Fibroblast of lung (primary cell): ENCODE measurements at regions not wholly inside any gene's neighbourhood (a gene's known extent, or its start where the extent isn't known, plus 50 kb on each side); places are given as distances from the start of the nearest gene placed in this dataset.

Source experiments
- CTCF ChIP-seq, 2 donors: IDR thresholded peaks in 1 of 2; conservative IDR thresholded peaks in 1 of 2; 1 replicate in 1 of 2; 2 replicates in 1 of 2; pipeline ENCODE4 v1.5.1; 2011 to 2012; ENCODE audit warnings: low read length in 2 of 2, control low read depth in 1 of 2, inconsistent platforms in 1 of 2, low read depth in 1 of 2, mild to moderate bottlenecking in 1 of 2
- EZH2 ChIP-seq: IDR thresholded peaks from 2 replicates; pipeline ENCODE4 v1.5.1; 2012; ENCODE audit warnings: low read length, control low read depth, mild to moderate bottlenecking; ENCODE audit errors: missing control alignments

- no peak for TF ChIP-seq CTCF (conservative IDR thresholded peaks at IDR 0.05 in 1 of 2, IDR thresholded peaks at IDR 0.05 in 1 of 2; ENCODE audit: low read depth in 1 of 2, low read length in 2 of 2)
- TF ChIP-seq EZH2: no peak
Observed at GRCh38 chr2:34998741-34999140, 1356.8 kb upstream of the CRIM1 start.
